GM10266 (cell line): ENCODE measurements at regions not wholly inside any gene's neighbourhood (a gene's known extent, or its start where the extent isn't known, plus 50 kb on each side); places are given as distances from the start of the nearest gene placed in this dataset.
A peak's percentile ranks its signal among the peaks of the same experiment; 100 is the strongest.

Source experiments
- DNase-seq: peaks from one replicate; pipeline ENCODE4 v3.0.0; 2012; ENCODE audit errors: extremely low spot score
- TF ChIP-seq, protein P1 (sequence below): IDR thresholded peaks from 2 replicates; pipeline ENCODE4 v1.5.1; 2012; ENCODE audit warnings: mild to moderate bottlenecking, low read depth; ENCODE audit not compliant: control insufficient read depth, insufficient read depth; ENCODE audit errors: missing control alignments

DNA sequence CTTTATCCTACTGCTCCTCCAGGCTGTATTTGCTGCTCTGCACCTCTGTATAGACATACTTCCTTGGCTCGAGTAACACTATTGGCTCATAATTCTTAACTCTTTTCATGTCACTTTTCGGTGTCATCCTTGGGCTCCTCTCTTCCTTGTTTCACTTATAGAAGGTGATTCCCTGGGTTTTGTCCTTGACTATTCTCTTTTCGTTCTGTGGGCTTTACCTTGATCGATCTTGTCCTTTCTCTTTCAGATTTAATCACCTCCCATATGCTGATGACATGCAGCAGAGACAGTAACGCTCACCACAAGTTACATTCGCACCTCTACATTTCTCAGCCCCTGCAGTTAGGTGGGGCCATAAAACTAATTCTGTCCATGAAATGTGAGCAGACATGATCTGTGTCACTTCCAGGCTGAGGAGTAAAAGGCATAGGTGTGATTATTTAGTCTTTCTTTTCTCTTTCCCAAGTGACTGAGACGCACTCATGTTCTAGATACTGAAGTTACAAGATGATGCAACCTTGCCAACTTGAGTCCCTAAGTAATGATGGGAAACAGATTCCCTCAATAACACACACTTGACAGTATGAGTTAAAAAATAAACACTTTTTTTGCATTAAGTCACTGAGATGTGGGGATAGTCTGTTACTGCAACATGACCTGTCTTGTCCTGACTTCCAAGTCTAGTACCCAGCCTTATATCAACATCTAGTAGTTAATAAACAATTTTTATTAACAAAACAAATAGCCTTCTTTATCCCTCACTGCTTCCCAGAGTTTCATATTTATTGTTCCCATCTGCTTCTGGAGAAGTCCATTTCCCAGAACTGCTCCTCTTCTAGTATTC lies 49.9 kb upstream of the HAO2 start:
- TF ChIP-seq, protein P1, sequence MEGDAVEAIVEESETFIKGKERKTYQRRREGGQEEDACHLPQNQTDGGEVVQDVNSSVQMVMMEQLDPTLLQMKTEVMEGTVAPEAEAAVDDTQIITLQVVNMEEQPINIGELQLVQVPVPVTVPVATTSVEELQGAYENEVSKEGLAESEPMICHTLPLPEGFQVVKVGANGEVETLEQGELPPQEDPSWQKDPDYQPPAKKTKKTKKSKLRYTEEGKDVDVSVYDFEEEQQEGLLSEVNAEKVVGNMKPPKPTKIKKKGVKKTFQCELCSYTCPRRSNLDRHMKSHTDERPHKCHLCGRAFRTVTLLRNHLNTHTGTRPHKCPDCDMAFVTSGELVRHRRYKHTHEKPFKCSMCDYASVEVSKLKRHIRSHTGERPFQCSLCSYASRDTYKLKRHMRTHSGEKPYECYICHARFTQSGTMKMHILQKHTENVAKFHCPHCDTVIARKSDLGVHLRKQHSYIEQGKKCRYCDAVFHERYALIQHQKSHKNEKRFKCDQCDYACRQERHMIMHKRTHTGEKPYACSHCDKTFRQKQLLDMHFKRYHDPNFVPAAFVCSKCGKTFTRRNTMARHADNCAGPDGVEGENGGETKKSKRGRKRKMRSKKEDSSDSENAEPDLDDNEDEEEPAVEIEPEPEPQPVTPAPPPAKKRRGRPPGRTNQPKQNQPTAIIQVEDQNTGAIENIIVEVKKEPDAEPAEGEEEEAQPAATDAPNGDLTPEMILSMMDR = peak; percentile 9
- peak; percentile 57 for DNase-seq
